GM12873 (cell line): ENCODE measurements at regions not wholly inside any gene's neighbourhood (a gene's known extent, or its start where the extent isn't known, plus 50 kb on each side); places are given as distances from the start of the nearest gene placed in this dataset.

Experiments
- TF ChIP-seq, protein P1 (sequence below): IDR thresholded peaks from 2 replicates; pipeline ENCODE4 v1.5.1; 2012; ENCODE audit warnings: low read depth, mild to moderate bottlenecking, moderate library complexity, low read length, control low read depth; ENCODE audit not compliant: insufficient read depth; ENCODE audit errors: missing control alignments

DNA sequence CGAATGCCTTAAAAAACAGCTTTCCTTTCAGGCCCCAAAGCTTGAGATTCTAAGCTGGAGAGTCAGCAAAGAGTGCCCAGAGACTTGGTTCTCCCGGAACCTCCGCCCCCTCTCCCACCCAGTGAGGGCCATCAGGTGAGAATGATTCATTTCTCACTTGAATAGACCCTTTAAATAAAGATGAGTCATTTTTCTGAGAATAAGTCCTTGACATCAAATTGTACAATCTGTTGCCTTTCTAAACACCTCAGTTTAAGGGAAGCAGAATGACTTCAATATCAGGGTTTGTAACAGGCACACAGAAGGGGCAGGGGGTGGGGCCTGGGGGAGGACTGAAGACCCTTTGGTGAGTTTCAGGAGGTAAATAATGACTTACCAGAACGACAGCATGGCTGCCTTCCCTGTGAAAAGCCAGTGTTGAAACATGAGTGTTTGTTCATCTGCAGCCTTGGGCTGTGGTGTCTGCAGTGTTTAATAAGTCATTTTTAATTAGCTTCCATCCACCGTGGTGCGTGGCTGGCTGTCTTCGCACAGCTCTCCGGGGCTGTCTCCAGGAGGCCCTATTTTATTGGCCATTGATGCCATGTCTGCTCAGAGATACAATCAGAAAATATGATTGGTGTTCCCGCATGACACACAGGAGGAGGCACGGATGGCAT lies 134.9 kb upstream of the ZNF236 start:
- TF ChIP-seq, protein P1, sequence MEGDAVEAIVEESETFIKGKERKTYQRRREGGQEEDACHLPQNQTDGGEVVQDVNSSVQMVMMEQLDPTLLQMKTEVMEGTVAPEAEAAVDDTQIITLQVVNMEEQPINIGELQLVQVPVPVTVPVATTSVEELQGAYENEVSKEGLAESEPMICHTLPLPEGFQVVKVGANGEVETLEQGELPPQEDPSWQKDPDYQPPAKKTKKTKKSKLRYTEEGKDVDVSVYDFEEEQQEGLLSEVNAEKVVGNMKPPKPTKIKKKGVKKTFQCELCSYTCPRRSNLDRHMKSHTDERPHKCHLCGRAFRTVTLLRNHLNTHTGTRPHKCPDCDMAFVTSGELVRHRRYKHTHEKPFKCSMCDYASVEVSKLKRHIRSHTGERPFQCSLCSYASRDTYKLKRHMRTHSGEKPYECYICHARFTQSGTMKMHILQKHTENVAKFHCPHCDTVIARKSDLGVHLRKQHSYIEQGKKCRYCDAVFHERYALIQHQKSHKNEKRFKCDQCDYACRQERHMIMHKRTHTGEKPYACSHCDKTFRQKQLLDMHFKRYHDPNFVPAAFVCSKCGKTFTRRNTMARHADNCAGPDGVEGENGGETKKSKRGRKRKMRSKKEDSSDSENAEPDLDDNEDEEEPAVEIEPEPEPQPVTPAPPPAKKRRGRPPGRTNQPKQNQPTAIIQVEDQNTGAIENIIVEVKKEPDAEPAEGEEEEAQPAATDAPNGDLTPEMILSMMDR, result no peak

DNA sequence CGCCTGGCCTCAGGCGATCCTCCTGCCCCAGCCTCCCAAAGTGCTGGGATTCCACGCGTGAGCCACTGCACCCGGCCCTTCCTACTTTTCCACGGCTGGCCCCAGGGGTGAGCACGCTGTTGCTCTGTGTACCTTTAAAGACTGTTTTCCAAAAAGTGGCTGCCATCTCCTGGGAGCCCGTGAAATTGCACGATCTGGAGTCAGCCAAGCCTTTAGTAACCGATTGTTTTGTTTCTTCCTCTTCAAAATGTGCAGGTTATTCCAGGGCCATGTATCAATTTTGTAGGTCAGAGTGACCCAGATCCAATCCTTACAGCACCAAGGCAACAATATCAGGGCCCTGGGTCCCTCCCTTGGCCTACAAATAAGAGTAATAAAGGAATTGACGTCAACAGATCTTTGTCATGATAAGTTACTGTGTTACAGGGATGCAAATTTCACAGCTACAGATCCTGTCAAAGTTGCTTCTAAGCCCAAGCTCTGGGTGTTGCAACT lies 135.6 kb upstream of the ZNF236 start:
- TF ChIP-seq, protein P1, result peak; percentile 41

DNA sequence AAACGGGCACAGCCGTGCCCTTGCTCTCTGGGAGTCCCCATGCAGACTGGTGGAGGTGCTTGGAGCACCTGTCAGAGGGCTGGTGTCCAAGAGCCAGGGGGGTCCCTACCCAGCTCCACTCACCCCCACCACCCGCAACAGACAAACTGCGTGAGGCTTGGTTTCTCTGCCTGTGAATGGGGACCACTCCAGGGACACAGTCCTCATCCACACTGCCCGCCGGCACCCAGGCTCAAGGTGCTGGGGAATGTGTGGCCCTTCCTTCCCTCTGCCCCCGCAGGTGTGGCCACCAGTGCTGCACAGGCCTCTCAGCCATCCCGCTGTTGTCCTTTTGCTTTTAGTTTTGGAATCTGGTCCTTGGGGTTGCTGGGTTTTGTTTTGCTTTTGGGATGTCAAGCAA lies 136.5 kb upstream of the ZNF236 start:
- TF ChIP-seq, protein P1, result no peak

DNA sequence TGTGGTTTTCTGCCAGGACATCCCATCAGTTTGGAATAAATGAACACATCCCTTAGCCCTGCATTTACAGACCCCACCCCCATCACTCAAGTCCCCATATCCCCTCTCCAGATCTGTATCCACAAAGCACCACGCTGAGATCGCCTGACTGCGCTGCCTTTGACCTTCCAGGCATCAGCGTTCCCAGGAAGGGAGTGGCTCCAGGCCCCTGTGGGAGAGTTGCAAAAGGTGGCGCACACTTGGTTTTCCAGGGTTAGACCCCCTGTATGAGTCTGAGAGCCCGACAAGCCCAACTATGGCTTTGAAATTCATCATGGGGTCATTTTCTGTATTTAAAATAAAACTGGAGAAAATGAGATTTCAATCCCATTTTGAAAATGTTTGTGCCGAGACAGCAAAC lies 137.0 kb upstream of the ZNF236 start:
- TF ChIP-seq, protein P1, result no peak

DNA sequence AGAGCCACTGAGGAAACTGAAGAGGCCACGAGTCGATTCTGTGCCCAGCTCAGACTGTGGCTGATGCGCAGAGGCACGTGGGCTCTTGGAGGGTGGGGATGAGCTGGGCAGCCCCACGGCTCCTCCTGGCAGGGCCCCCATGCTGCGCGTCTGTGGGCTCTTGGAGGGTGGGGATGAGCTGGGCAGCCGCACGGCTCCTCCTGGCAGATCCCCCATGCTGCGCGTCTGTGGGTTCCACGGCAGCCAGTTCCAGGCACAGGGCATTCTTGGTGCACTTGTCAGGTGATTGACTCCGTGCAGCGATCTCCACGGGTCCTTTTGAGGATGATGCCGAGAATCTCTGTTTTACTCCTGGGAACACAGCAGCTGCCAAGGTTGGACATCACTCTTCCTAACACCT lies 138.1 kb upstream of the ZNF236 start:
- TF ChIP-seq, protein P1, result no peak

DNA sequence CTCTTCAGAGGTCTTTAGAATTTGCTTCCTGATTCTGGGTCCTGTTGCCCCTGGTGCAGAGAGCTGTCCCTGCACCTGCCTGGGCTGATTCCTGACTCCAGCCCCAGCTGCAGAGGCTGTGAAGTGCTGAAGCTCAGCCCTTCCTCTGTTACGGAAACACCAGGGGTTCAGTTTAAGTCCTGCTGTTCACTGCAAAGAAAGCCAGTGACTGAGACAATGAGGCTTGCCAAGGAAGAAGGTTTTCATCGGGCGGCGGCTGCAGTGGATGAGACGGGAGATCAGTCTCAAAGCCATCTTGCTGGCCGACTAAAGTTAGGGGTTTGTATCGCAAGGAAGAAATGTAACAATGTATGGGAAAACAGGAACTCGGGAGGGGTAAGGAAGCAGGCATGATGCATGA lies 142.4 kb upstream of the ZNF236 start:
- TF ChIP-seq, protein P1, result no peak

DNA sequence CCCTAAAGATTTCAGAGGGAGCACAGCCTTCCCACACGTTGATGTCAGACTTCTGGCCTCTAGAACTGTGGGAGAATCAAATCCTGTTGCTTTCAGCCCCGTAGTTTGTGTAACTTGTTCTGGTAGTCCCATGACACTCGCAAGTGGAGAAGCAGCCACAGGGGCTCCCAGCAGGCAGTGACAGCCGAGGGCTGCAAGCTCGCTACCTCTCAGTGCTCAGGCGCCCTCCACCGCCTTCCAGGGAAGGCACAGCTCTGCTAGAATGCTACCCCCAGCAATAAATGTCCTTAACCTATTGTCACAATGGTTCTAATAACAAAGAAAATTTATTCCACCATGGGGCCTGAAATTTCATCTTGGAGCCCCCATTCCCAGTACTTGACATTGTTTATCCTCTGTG lies 143.1 kb upstream of the ZNF236 start:
- TF ChIP-seq, protein P1, result no peak
